ENCODE measurements at regions not wholly inside any gene's neighbourhood (a gene's known extent, or its start where the extent isn't known, plus 50 kb on each side); places are given as distances from the start of the nearest gene placed in this dataset.

DNA sequence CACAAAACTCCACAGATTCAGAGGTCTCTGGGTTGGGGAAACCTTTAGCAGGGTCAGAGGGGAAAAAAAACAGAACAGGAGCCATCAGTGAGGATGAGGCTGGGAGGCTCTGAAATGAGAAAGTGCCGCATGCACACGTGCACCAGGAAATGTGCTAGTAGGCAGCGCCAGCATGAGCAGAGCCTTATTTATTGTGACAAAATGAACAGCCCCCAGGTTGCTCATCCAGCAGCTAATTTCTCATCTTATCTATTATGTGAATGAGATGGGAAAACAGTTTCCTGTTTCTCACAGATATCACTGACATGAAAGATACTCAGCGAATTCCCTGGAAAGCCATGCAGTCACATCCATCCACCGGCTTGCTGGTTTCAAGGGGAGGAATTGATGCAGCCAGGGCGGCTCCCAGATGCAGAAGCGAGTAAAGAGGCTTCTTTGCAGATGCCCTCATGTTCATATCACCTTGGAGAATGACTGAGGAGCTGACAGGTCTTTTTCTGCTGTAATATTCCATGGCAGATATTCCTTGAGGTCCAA lies 176.1 kb downstream of the MBOAT1 start:
- H3K27me3 Mint-ChIP-seq (ENCODE audit: insufficient read depth): peaks cover 5% of the 10 kb centered on the region
- H3K27ac Mint-ChIP-seq: no peak overlapping the region
- DNase-seq (ENCODE audit: low spot score): no peak
- no peaks in the 10 kb centered on the region for H3K9me3 Mint-ChIP-seq
- no peaks in the 10 kb centered on the region for H3K36me3 Mint-ChIP-seq (ENCODE audit: low read depth)
- intact Hi-C loops (cut with micrococcal nuclease): no loop called here
- H3K4me3 Mint-ChIP-seq: no peak overlapping the region
- no peaks in the 10 kb centered on the region for H3K4me1 Mint-ChIP-seq (ENCODE audit: low read depth)

DNA sequence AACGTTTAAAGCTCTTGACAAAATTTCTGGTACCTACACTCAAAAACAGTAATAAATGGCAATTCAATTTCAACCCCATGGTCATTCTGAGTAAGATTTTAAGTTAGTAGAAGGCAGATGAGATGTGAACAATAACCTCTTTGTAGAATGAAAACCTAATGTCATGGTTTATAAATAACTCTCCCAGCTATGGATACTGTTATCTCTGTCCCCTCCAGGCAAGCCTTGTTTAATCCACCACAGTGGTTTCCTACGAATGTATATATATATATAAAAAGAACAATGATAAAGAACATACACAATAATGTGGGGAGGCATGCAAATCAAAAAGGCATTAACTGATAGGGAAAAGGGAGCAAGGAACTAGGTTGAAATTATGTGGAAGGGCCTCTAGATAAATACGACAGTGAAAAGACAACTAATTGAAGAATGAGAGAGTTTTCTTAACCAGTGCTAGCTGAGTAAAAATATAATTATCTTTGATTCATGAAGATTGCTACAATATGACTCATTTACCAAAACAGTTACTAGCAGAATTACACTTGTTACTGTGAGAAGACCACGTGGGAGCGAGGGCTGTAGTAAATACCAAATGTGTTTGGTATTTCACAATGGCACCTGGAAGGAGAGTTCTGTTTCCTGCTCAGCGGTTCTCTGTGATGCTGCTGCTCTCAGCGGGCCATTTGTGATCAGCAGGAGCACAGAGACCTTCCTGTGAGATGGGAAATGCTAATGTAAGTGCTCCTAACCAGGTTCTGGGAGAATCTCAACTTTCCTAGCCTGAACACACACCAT lies 173.7 kb downstream of the MBOAT1 start:
- Mint-ChIP-seq H3K4me3 (no peak overlapping the region), H3K27me3 (ENCODE audit: insufficient read depth) (peaks cover 5% of the 10 kb centered on the region), H3K27ac (no peak overlapping the region), H3K4me1 (ENCODE audit: low read depth) (no peaks in the 10 kb centered on the region), H3K9me3 (no peaks in the 10 kb centered on the region), H3K36me3 (ENCODE audit: low read depth) (no peaks in the 10 kb centered on the region)
- DNase-seq (ENCODE audit: low spot score): no peak
- intact Hi-C loops (cut with micrococcal nuclease): no loop called here

DNA sequence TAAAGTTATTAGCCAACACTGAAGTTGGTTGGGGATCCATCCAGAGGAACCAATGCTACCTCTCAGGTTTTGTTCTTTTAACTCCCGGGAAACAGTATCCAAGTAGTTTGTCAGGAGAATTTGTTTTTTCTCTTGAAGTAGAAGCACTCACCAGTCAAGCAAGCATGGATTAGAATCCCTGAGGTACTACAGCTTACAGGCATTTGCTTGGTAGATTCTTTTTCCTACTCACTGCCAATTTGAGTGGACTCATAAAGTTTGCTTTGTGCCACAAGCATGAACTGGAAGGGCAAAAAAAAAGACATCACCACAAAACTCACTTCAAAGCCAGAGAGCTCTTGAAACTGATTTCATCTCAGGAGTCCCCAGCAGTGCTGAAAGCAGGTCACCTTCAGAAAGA lies 167.4 kb downstream of the MBOAT1 start:
- intact Hi-C loops (cut with micrococcal nuclease): no loop called here
- H3K36me3 Mint-ChIP-seq (ENCODE audit: low read depth): no peaks in the 10 kb centered on the region
- H3K27me3 Mint-ChIP-seq (ENCODE audit: insufficient read depth): no peaks in the 10 kb centered on the region
- H3K4me3 Mint-ChIP-seq: no peak overlapping the region
- H3K4me1 Mint-ChIP-seq (ENCODE audit: low read depth): no peaks in the 10 kb centered on the region
- H3K27ac Mint-ChIP-seq: no peak overlapping the region
- no peaks in the 10 kb centered on the region for H3K9me3 Mint-ChIP-seq
- no peak for DNase-seq (ENCODE audit: low spot score)
